ENCODE measurements at regions not wholly inside any gene's neighbourhood (a gene's known extent, or its start where the extent isn't known, plus 50 kb on each side); places are given as distances from the start of the nearest gene placed in this dataset.
"Not testable (repeated sequence)": the region's sequence is repeated elsewhere in the genome, so short reads cannot be mapped to it uniquely, and the experiment has no call there.

GRCh38 chrY:18188982-18189683 lies 163.5 kb downstream of the CDY2A start:
- not testable (repeated sequence) for H3K4me1 Mint-ChIP-seq (ENCODE audit: low read depth in 2 of 2); H3K4me3 Mint-ChIP-seq; H3K36me3 Mint-ChIP-seq (ENCODE audit: insufficient read depth); DNase-seq; H3K27ac Mint-ChIP-seq; H3K27me3 Mint-ChIP-seq; H3K9me3 Mint-ChIP-seq; ATAC-seq (replicated peaks)

- H3K4me1 Mint-ChIP-seq (ENCODE audit: low read depth in 2 of 2); ATAC-seq (replicated peaks); DNase-seq; H3K36me3 Mint-ChIP-seq (ENCODE audit: insufficient read depth); H3K9me3 Mint-ChIP-seq; H3K27ac Mint-ChIP-seq; H3K27me3 Mint-ChIP-seq; H3K4me3 Mint-ChIP-seq: not testable (repeated sequence)
These were observed 212.0 kb downstream of the CDY2A start for GRCh38 chrY:18237580-18237979.

GRCh38 chrY:18262562-18262961 lies 237.0 kb downstream of the CDY2A start:
- H3K27me3 Mint-ChIP-seq; DNase-seq; H3K27ac Mint-ChIP-seq; H3K9me3 Mint-ChIP-seq; H3K36me3 Mint-ChIP-seq (ENCODE audit: insufficient read depth); ATAC-seq (replicated peaks); H3K4me3 Mint-ChIP-seq; H3K4me1 Mint-ChIP-seq (ENCODE audit: low read depth in 2 of 2): not testable (repeated sequence)

GRCh38 chrY:18271126-18271525 lies 245.5 kb downstream of the CDY2A start:
- not testable (repeated sequence) for H3K36me3 Mint-ChIP-seq (ENCODE audit: insufficient read depth); H3K27me3 Mint-ChIP-seq; H3K9me3 Mint-ChIP-seq; ATAC-seq (replicated peaks); DNase-seq; H3K27ac Mint-ChIP-seq; H3K4me3 Mint-ChIP-seq; H3K4me1 Mint-ChIP-seq (ENCODE audit: low read depth in 2 of 2)

- not testable (repeated sequence) for DNase-seq; H3K36me3 Mint-ChIP-seq (ENCODE audit: insufficient read depth); H3K9me3 Mint-ChIP-seq; ATAC-seq (replicated peaks); H3K4me1 Mint-ChIP-seq (ENCODE audit: low read depth in 2 of 2); H3K27ac Mint-ChIP-seq; H3K27me3 Mint-ChIP-seq; H3K4me3 Mint-ChIP-seq
These were observed 252.2 kb upstream of the HSFY1 start for GRCh38 chrY:18294353-18294752.

GRCh38 chrY:18298461-18298860 lies 248.1 kb upstream of the HSFY1 start:
- not testable (repeated sequence) for ATAC-seq (replicated peaks); H3K4me3 Mint-ChIP-seq; H3K4me1 Mint-ChIP-seq (ENCODE audit: low read depth in 2 of 2); DNase-seq; H3K36me3 Mint-ChIP-seq (ENCODE audit: insufficient read depth); H3K27me3 Mint-ChIP-seq; H3K9me3 Mint-ChIP-seq; H3K27ac Mint-ChIP-seq

- H3K27me3 Mint-ChIP-seq; DNase-seq; H3K36me3 Mint-ChIP-seq (ENCODE audit: insufficient read depth); ATAC-seq (replicated peaks); H3K4me3 Mint-ChIP-seq; H3K4me1 Mint-ChIP-seq (ENCODE audit: low read depth in 2 of 2); H3K27ac Mint-ChIP-seq; H3K9me3 Mint-ChIP-seq: not testable (repeated sequence)
These were observed 240.2 kb upstream of the HSFY1 start for GRCh38 chrY:18306344-18306743.

GRCh38 chrY:18311853-18312252 lies 234.7 kb upstream of the HSFY1 start:
- not testable (repeated sequence) for H3K9me3 Mint-ChIP-seq; ATAC-seq (replicated peaks); H3K4me1 Mint-ChIP-seq (ENCODE audit: low read depth in 2 of 2); H3K36me3 Mint-ChIP-seq (ENCODE audit: insufficient read depth); H3K27me3 Mint-ChIP-seq; H3K27ac Mint-ChIP-seq; DNase-seq; H3K4me3 Mint-ChIP-seq

- not testable (repeated sequence) for H3K4me3 Mint-ChIP-seq; H3K4me1 Mint-ChIP-seq (ENCODE audit: low read depth in 2 of 2); H3K36me3 Mint-ChIP-seq (ENCODE audit: insufficient read depth); H3K27me3 Mint-ChIP-seq; H3K27ac Mint-ChIP-seq; DNase-seq; H3K9me3 Mint-ChIP-seq
- peak; percentile 42 for ATAC-seq (replicated peaks)
These were observed 220.8 kb upstream of the HSFY1 start for GRCh38 chrY:18325499-18326279.

- not testable (repeated sequence) for DNase-seq; H3K27ac Mint-ChIP-seq; H3K9me3 Mint-ChIP-seq; H3K4me3 Mint-ChIP-seq; H3K27me3 Mint-ChIP-seq; H3K4me1 Mint-ChIP-seq (ENCODE audit: low read depth in 2 of 2); H3K36me3 Mint-ChIP-seq (ENCODE audit: insufficient read depth)
- ATAC-seq (replicated peaks) = peak; percentile 66
These were observed 220.1 kb upstream of the HSFY1 start for GRCh38 chrY:18326280-18326875.

- H3K4me1 Mint-ChIP-seq (ENCODE audit: low read depth in 2 of 2); H3K27ac Mint-ChIP-seq; H3K36me3 Mint-ChIP-seq (ENCODE audit: insufficient read depth); DNase-seq; ATAC-seq (replicated peaks); H3K27me3 Mint-ChIP-seq; H3K4me3 Mint-ChIP-seq; H3K9me3 Mint-ChIP-seq: not testable (repeated sequence)
These were observed 204.0 kb upstream of the HSFY1 start for GRCh38 chrY:18342496-18342895.
